Mesothelial cell of epicardium (in vitro differentiated cells): ENCODE measurements at regions not wholly inside any gene's neighbourhood (a gene's known extent, or its start where the extent isn't known, plus 50 kb on each side); places are given as distances from the start of the nearest gene placed in this dataset.

Experiments
- DNase-seq, 2 experiments: peaks; one replicate each; pipeline ENCODE4 v3.0.0; 2021; ENCODE audit warnings: low spot score in 2 of 2; ENCODE audit not compliant: unreplicated experiment in 2 of 2
- H3K27ac Mint-ChIP-seq: 2 replicates; pipeline ENCODE4 v1.8.0; 2021; ENCODE audit warnings: mixed read lengths
- H3K27me3 Mint-ChIP-seq: 2 replicates; pipeline ENCODE4 v1.8.0; 2021; ENCODE audit warnings: low read depth, mixed read lengths
- H3K36me3 Mint-ChIP-seq: 2 replicates; pipeline ENCODE4 v1.8.0; 2021; ENCODE audit warnings: mixed read lengths
- H3K4me1 Mint-ChIP-seq: 2 replicates; pipeline ENCODE4 v1.8.0; 2021; ENCODE audit warnings: mixed read lengths
- H3K4me3 Mint-ChIP-seq: 2 replicates; pipeline ENCODE4 v1.8.0; 2021; ENCODE audit warnings: mild to moderate bottlenecking, moderate library complexity, mixed read lengths
- H3K9me3 Mint-ChIP-seq: 2 replicates; pipeline ENCODE4 v1.8.0; 2021; ENCODE audit warnings: mixed read lengths
- CTCF ChIP-seq: fragments of 200-600 bp; sonication (generic); IDR thresholded peaks from one replicate; pipeline ENCODE4 v1.5.0; 2021; ENCODE audit warnings: antibody characterized with exemption; ENCODE audit not compliant: unreplicated experiment

DNA sequence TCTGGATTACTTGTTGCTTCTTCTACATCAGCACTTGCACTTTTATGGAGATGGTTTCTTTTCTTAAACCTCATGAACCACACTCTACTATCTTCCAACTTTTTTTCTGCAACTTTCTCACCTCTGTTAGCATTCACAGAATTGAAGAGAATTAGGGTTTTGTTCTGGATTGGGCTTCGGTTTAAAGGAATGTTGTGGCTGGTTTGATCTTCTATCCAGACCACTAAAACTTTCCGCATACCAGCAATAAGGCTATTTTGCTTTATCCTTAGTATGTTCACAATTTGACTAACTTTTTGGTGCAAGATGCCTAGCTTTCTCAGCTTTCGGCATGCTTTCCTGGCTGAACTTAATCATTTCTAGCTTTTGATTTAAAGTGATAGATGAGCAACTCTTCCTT lies 666.7 kb upstream of the MIR17HG start:
- no peak for DNase-seq
- peaks cover 2% of the 10 kb centered on the region for H3K27me3 Mint-ChIP-seq
- TF ChIP-seq CTCF, result no peak
- no peak overlapping the region for H3K4me3 Mint-ChIP-seq
- peaks cover 4% of the 10 kb centered on the region for H3K9me3 Mint-ChIP-seq
- no peaks in the 10 kb centered on the region for H3K36me3 Mint-ChIP-seq
- H3K27ac Mint-ChIP-seq, result no peak overlapping the region
- H3K4me1 Mint-ChIP-seq, result peaks cover 2% of the 10 kb centered on the region

GRCh38 chr13:90683711-90684131 lies 663.8 kb upstream of the MIR17HG start:
- no peak for TF ChIP-seq CTCF
- DNase-seq, result no peak
- peaks cover 4% of the 10 kb centered on the region for H3K9me3 Mint-ChIP-seq
- H3K27me3 Mint-ChIP-seq, result peaks cover 2% of the 10 kb centered on the region
- no peaks in the 10 kb centered on the region for H3K36me3 Mint-ChIP-seq
- no peak overlapping the region for H3K4me3 Mint-ChIP-seq
- H3K27ac Mint-ChIP-seq, result no peak overlapping the region
- peaks cover 4% of the 10 kb centered on the region for H3K4me1 Mint-ChIP-seq

GRCh38 chr13:90686442-90686841 lies 661.0 kb upstream of the MIR17HG start:
- no peaks in the 10 kb centered on the region for H3K36me3 Mint-ChIP-seq
- peaks cover 6% of the 10 kb centered on the region for H3K4me1 Mint-ChIP-seq
- no peaks in the 10 kb centered on the region for H3K27me3 Mint-ChIP-seq
- DNase-seq, result no peak
- no peaks in the 10 kb centered on the region for H3K9me3 Mint-ChIP-seq
- H3K27ac Mint-ChIP-seq, result no peak overlapping the region
- TF ChIP-seq CTCF, result no peak
- H3K4me3 Mint-ChIP-seq, result no peak overlapping the region

DNA sequence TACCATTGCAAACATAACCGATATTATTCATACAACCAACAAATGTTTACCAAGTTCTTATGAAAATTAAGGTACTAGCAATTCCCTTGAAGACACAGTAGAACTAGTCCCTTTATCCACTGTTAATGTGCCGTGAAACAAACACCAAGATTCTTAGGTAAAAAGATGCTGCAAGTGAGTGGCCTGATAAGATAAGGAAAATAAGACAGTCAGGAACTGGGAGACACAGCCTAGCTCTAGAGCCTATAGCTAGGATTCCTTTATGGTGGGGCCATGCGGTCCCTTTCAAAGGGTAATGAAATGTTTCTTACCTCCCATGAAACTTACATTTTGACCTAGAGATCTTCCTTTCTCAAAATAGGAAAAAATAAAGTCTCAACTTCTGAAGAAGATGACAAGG lies 658.4 kb upstream of the MIR17HG start:
- no peaks in the 10 kb centered on the region for H3K27me3 Mint-ChIP-seq
- no peaks in the 10 kb centered on the region for H3K9me3 Mint-ChIP-seq
- H3K27ac Mint-ChIP-seq, result no peak overlapping the region
- H3K4me1 Mint-ChIP-seq, result peaks cover 6% of the 10 kb centered on the region
- no peak for DNase-seq
- TF ChIP-seq CTCF, result no peak
- H3K36me3 Mint-ChIP-seq, result no peaks in the 10 kb centered on the region
- H3K4me3 Mint-ChIP-seq, result no peak overlapping the region

DNA sequence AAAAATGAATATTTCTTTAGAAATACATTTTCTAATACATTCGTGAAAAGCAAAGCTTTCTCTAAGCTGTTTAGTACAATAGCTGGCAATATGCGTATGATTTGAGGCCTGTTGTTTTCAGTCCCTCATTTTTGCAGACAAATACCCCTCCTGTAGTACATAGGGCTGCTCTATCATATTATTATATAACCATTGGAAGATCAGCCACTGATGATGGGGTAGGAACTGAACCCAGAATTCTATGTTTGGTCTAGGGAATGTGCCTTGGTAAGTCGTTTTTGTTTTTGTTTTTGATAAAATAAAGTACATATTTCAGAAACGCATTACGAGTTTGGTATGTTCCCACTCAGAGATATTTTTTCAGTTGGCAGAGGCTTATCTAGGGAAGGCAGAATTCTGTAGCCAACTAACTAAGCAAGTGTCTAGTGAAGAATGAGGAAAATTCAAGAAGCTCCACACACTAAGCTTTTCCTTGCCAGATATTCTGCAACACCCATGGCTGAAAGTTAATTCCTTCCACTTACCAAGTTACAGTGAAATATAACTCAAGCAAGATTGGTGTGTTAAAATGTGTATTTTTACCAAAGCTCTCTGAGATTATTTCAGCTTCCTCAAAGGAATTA lies 656.9 kb upstream of the MIR17HG start:
- Mint-ChIP-seq H3K36me3 (no peaks in the 10 kb centered on the region), H3K27me3 (no peaks in the 10 kb centered on the region), H3K27ac (no peak overlapping the region), H3K9me3 (no peaks in the 10 kb centered on the region), H3K4me1 (peaks cover 6% of the 10 kb centered on the region), H3K4me3 (no peak overlapping the region)
- no peak for TF ChIP-seq CTCF
- no peak for DNase-seq

DNA sequence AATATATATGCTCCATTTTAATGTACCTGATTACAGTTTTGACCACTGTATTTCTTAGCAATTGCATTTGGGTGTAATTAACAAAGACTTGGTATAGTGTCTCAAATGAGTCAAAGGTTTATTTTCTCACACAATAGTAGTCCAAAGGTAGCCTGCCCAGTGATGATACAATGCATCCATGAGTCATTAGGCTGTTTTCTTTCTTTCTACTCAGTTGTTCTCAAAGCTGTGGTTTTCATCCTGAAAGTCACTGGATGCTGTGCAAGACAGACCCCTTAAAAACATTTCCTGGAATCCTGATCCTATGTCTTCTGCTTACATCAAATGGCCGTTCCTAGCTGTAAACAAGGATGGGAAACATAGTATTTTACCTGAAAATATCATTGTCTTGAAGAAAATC lies 651.2 kb upstream of the MIR17HG start:
- Mint-ChIP-seq H3K36me3 (no peaks in the 10 kb centered on the region), H3K4me1 (peaks cover 4% of the 10 kb centered on the region), H3K27ac (no peak overlapping the region), H3K9me3 (peaks cover 5% of the 10 kb centered on the region), H3K27me3 (no peaks in the 10 kb centered on the region), H3K4me3 (no peak overlapping the region)
- no peak for TF ChIP-seq CTCF
- DNase-seq, result no peak
